NOMO-1 treated with DMSO at 0.1 percent for 48 hours (cell line): ENCODE measurements at regions not wholly inside any gene's neighbourhood (a gene's known extent, or its start where the extent isn't known, plus 50 kb on each side); places are given as distances from the start of the nearest gene placed in this dataset.

Experiments used
- DNase-seq: peaks from one replicate; lab custom pipeline; 2025; ENCODE audit not compliant: unreplicated experiment; lab: John Stamatoyannopoulos, UW

DNA sequence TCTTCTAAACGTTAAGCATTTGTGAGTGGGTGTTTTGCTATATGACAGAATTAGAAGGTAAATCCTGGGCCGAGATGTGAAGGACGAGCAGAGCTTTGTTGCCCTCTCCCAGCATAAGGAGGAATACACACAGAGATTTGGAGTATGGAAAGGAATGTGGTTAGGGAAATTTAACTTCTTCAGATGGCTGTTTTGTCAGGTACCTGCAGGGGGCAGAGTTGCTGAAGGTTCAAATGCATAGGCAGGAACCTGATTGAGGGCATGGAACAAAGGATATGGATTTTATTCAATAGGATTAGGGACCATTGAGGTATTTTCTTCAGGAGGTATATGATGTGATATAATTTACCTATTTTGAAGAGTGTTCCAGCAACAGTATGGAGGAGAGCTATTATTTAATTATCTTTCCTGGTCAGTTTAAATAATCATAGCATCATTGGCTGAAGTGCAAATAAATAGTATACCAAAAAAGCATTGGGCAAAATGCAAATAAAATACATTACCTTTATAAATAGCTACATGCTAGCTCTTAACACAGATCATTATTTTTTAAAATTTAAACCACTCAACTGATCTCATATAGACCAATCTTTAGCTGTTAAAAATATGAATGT, 143.6 kb downstream of the SLIT2 start:
- DNase-seq, result peak; percentile 6

GRCh38 chr4:20403290-20403689, 151.6 kb downstream of the SLIT2 start:
- DNase-seq, result peak; percentile 44

DNA sequence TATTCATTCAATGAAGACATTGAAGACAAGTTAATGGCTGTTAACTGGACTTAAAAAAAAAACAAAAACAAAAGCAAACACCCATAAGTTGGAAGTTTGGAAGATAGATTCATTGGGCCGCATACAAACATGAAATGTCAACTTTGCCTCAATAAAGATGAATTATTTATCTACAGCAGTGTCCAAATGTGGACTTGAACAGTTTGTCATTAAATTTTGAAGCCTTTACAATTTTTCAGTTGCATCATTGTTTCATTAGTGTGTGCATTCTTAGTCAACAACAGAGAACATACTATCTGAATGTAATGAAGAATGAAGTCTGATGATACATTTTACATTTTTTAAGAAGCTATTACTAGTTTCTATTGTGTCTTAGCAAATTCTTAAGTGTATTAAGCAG, 152.1 kb downstream of the SLIT2 start:
- DNase-seq, result no peak

GRCh38 chr4:20408611-20409010, 156.9 kb downstream of the SLIT2 start:
- DNase-seq, result no peak

- no peak for DNase-seq
Measured at GRCh38 chr4:20412072-20412471, 160.4 kb downstream of the SLIT2 start.

- no peak for DNase-seq
Measured at GRCh38 chr4:20416800-20417199, 165.1 kb downstream of the SLIT2 start.

GRCh38 chr4:20418861-20419451, 167.3 kb downstream of the SLIT2 start:
- peak; percentile 71 for DNase-seq

GRCh38 chr4:20420916-20421602, 169.4 kb downstream of the SLIT2 start:
- DNase-seq, result no peak

- DNase-seq, result no peak
Measured at GRCh38 chr4:20421603-20421985, 169.9 kb downstream of the SLIT2 start.

DNA sequence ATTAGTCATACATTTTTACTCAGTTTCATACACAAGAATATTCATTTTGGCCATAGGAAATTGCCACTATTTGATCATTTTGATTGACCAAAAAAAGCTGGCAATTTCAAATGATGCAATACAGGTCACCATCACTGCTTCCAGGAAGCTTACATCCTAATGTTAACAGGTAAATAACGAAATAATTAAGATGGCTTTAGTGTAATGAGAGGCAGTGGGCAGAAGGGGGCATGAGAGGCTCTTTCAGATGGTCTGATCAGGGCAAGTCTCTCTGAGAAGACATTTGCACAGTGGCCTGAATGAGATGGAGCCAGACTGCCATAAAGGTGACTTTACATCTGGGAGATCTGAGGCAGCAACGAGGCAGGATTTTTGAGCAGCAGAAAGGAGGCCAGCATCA, 170.7 kb downstream of the SLIT2 start:
- peak; percentile 55 for DNase-seq

DNA sequence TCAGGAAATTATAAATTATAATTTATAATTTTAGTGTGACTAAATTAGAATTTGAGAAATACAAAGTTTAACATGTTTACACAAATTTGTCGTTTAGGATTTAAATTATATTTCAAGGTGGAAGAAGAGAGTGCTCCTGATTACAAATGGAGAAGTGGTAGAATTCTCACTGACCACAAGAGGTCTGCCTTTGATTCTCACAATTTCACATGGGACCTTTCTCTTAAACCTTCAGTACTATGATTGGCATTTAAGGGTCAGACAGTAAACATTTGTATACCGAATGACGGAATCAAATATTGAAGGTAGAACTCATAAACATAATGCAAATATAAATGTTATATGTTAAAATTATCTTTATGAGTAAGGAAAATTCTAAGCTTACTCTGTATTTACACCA, 171.7 kb downstream of the SLIT2 start:
- DNase-seq, result peak; percentile 2

- no peak for DNase-seq
Measured at GRCh38 chr4:20426028-20426427, 174.3 kb downstream of the SLIT2 start.

GRCh38 chr4:20428436-20429160, 176.9 kb downstream of the SLIT2 start:
- no peak for DNase-seq

GRCh38 chr4:20430259-20430941, 178.7 kb downstream of the SLIT2 start:
- DNase-seq, result no peak

DNA sequence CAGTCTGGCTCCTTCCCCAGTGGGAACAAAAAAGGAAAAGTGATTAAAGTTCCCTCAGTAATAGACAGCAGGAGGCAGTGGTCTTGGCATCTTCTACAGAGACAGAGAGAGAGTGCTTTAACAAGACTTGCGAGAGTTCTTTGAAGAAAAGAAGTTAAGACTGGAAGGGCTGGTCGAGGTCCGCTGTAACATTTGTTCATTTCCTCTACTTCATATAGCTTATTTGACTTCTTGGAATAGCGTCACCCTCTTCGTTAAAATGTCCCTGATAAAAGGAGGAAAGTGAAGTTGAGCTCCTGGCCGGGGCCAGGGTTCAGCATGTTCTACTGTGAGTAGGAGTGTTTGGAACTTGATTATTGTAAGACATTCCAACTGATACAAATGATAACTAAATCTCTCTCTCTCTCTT, 179.8 kb downstream of the SLIT2 start:
- no peak for DNase-seq

DNA sequence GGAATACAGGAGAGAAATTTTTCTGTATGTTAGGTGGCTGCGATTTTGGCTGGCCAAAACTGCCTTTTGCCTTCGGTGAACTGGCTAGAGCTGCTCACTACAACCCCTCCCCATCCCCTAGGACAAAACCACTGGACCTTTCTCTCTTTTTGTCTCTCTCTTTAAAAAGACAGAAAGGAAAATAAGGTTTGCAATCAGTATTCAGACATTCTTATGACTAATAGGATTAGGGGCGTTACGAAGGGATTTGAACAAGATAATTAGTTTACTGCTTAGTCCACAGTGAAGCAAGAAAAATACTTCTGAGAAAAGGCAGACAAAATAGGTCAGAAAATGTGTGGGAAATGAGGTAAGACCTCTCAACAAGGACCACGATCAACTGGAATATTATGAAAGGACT, 180.4 kb downstream of the SLIT2 start:
- no peak for DNase-seq

GRCh38 chr4:20433097-20433705, 181.5 kb downstream of the SLIT2 start:
- no peak for DNase-seq

DNA sequence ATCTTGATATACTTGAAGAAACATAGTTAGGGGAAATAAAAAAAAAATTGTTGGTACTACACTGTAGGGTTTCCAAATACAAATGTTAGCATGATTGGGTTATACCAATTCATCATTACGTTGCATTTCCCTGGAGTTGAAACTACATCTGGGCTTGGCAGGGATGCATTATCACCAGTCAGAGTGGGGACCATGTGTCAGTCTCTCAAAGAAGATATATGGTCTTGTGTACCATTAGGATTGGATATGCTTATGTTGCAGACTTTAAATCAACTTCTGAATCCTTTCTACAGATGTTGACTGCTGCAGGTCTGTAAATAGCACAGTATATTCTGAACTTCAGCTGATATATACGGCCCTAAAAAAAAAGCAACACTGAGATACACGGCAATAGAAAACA, 188.5 kb downstream of the SLIT2 start:
- DNase-seq, result no peak

GRCh38 chr4:20443015-20443805, 191.5 kb downstream of the SLIT2 start:
- DNase-seq, result no peak
